Ishikawa (cell line): ENCODE measurements at regions not wholly inside any gene's neighbourhood (a gene's known extent, or its start where the extent isn't known, plus 50 kb on each side); places are given as distances from the start of the nearest gene placed in this dataset.

ENCODE experiments used
- CEBPB ChIP-seq: IDR thresholded peaks from 2 replicates; pipeline ENCODE4 v1.6.1; 2012
- CREB1 ChIP-seq: IDR thresholded peaks from 2 replicates; pipeline ENCODE4 v1.6.1; 2012; ENCODE audit warnings: low read depth
- EGR1 ChIP-seq: IDR thresholded peaks from 2 replicates; pipeline ENCODE4 v1.6.1; 2012
- EP300 ChIP-seq: IDR thresholded peaks from 2 replicates; pipeline ENCODE4 v1.6.1; 2012; ENCODE audit warnings: borderline replicate concordance
- FOXM1 ChIP-seq: IDR thresholded peaks from 2 replicates; pipeline ENCODE4 v1.6.1; 2012; ENCODE audit warnings: low read depth, borderline replicate concordance
- MAX ChIP-seq: IDR thresholded peaks from 2 replicates; pipeline ENCODE4 v1.6.1; 2012
- NFIC ChIP-seq: IDR thresholded peaks from 2 replicates; pipeline ENCODE4 v1.6.1; 2012
- RAD21 ChIP-seq: IDR thresholded peaks from 2 replicates; pipeline ENCODE4 v1.6.1; 2012; ENCODE audit warnings: low read depth
- REST ChIP-seq: IDR thresholded peaks from 2 replicates; pipeline ENCODE4 v1.6.1; 2012; ENCODE audit warnings: low read depth, mild to moderate bottlenecking
- TAF1 ChIP-seq: IDR thresholded peaks from 2 replicates; pipeline ENCODE4 v1.6.1; 2012; ENCODE audit warnings: low read depth, mild to moderate bottlenecking
- TCF12 ChIP-seq: IDR thresholded peaks from 2 replicates; pipeline ENCODE4 v1.6.1; 2012; ENCODE audit warnings: low read depth
- TEAD4 ChIP-seq: IDR thresholded peaks from 2 replicates; pipeline ENCODE4 v1.6.1; 2012
- USF1 ChIP-seq: IDR thresholded peaks from 2 replicates; pipeline ENCODE4 v1.6.1; 2012
- YY1 ChIP-seq: IDR thresholded peaks from 2 replicates; pipeline ENCODE4 v1.6.1; 2012; ENCODE audit warnings: low read depth
- ZBTB7A ChIP-seq: IDR thresholded peaks from 2 replicates; pipeline ENCODE4 v1.6.1; 2012; ENCODE audit warnings: low read depth

DNA sequence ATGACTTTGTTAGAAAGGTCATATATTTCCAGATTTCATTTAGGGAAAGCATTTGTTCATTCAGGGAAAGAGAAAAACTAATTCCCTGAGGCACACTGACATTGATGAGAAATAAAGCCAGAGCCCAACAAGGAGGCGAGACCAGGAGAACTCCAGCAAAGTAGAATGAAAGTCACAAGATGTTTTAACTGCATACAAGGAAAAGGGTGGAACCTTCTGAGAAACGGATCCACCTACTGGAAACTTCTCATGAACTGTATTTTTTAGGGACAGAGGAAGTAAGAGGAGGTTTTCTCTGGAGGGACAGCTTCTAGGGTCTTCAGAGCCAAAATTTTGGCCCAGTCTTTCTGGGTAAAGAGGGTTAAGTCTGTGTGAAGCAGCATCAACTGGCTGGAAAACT, 548.2 kb upstream of the PIK3C3 start:
- TF ChIP-seq TEAD4 (no peak), CREB1 (no peak), CEBPB (no peak), USF1 (no peak), REST (no peak), MAX (no peak), EGR1 (no peak), TCF12 (no peak), RAD21 (no peak), TAF1 (no peak), FOXM1 (no peak), EP300 (no peak), ZBTB7A (no peak), NFIC (no peak), YY1 (no peak)

- TF ChIP-seq CREB1 (no peak), RAD21 (no peak), NFIC (no peak), MAX (no peak), CEBPB (no peak), TEAD4 (no peak)
These were observed 558.2 kb upstream of the PIK3C3 start for GRCh38 chr18:41396861-41397260.

GRCh38 chr18:41396211-41396610, 558.8 kb upstream of the PIK3C3 start:
- TF ChIP-seq REST = no peak
- no peak for TF ChIP-seq CEBPB
- TF ChIP-seq YY1 = no peak
- no peak for TF ChIP-seq ZBTB7A

- no peak for TF ChIP-seq CEBPB
- no peak for TF ChIP-seq ZBTB7A
- TF ChIP-seq MAX = no peak
- no peak for TF ChIP-seq EGR1
- no peak for TF ChIP-seq FOXM1
- TF ChIP-seq EP300 = no peak
- TF ChIP-seq USF1 = no peak
- no peak for TF ChIP-seq NFIC
- no peak for TF ChIP-seq REST
These were observed 559.3 kb upstream of the PIK3C3 start for GRCh38 chr18:41395695-41396094.
